HepG2 (cell line): ENCODE measurements at regions not wholly inside any gene's neighbourhood (a gene's known extent, or its start where the extent isn't known, plus 50 kb on each side); places are given as distances from the start of the nearest gene placed in this dataset.

ENCODE experiments used
- POLR2AphosphoS5 ChIP-seq: IDR thresholded peaks from 2 replicates; pipeline ENCODE4 v1.6.1; 2012; ENCODE audit warnings: low read depth, low read length
- SMC3 ChIP-seq: IDR thresholded peaks from 2 replicates; pipeline ENCODE4 v1.6.1; 2011; ENCODE audit warnings: low read length, improper control_type of control experiment
- ZBTB3 ChIP-seq: sonication (generic); formaldehyde crosslinking; IDR thresholded peaks from 2 replicates; pipeline ENCODE4 v1.4.0; 2020; ENCODE audit warnings: low read depth, mild to moderate bottlenecking, moderate library complexity, missing genetic modification reagents, borderline replicate concordance
- ZC3H13 ChIP-seq: sonication (generic); formaldehyde crosslinking; IDR thresholded peaks from 2 replicates; pipeline ENCODE4 v1.8.1; 2023; ENCODE audit warnings: mild to moderate bottlenecking, missing genetic modification reagents, moderate library complexity
- TF ChIP-seq, protein P1 (sequence below): sonication (generic); formaldehyde crosslinking; IDR thresholded peaks from 2 replicates; pipeline ENCODE4 v1.5.0; 2020; ENCODE audit warnings: mild to moderate bottlenecking, missing genetic modification reagents, moderate library complexity

DNA sequence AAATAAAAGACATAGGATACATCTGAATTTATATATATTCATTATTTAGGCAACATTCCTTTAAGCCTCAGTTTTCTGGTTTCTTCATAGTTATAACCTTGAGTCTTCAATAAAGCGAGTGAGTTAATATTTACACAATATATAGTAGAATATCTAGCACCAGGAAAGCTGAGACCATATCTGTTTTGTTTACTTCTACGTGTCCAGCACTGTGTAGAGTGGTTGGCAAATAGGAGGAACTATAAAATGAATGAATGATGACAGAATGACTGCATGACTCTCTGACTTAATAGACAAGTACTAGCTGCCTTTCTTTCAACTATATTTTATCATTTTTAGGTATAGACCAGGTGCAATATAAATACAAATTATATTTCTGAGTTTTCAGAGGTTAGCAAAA lies 197.8 kb upstream of the RBMS3 start:
- TF ChIP-seq, protein P1, sequence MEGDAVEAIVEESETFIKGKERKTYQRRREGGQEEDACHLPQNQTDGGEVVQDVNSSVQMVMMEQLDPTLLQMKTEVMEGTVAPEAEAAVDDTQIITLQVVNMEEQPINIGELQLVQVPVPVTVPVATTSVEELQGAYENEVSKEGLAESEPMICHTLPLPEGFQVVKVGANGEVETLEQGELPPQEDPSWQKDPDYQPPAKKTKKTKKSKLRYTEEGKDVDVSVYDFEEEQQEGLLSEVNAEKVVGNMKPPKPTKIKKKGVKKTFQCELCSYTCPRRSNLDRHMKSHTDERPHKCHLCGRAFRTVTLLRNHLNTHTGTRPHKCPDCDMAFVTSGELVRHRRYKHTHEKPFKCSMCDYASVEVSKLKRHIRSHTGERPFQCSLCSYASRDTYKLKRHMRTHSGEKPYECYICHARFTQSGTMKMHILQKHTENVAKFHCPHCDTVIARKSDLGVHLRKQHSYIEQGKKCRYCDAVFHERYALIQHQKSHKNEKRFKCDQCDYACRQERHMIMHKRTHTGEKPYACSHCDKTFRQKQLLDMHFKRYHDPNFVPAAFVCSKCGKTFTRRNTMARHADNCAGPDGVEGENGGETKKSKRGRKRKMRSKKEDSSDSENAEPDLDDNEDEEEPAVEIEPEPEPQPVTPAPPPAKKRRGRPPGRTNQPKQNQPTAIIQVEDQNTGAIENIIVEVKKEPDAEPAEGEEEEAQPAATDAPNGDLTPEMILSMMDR = no peak
- no peak for TF ChIP-seq ZC3H13 (CRISPR knock-in tag)
- TF ChIP-seq SMC3 = no peak
- TF ChIP-seq POLR2AphosphoS5 = no peak
- no peak for TF ChIP-seq ZBTB3
